Suppressor macrophage (primary cell): ENCODE measurements at regions not wholly inside any gene's neighbourhood (a gene's known extent, or its start where the extent isn't known, plus 50 kb on each side); places are given as distances from the start of the nearest gene placed in this dataset.

Experiments used
- DNase-seq, 4 experiments: peaks; one replicate each; pipeline ENCODE4 v3.0.0-alpha.2; 2020 to 2022

GRCh38 chr11:27968461-27968860 lies 139.5 kb downstream of the KIF18A start:
- no peak for DNase-seq

GRCh38 chr11:27965559-27965958 lies 142.4 kb downstream of the KIF18A start:
- no peak for DNase-seq

- no peak for DNase-seq
These were observed 144.6 kb downstream of the KIF18A start for GRCh38 chr11:27963370-27963769.

GRCh38 chr11:27949951-27950738 lies 157.8 kb downstream of the KIF18A start:
- no peak for DNase-seq

GRCh38 chr11:27945348-27945747 lies 162.6 kb downstream of the KIF18A start:
- no peak for DNase-seq

GRCh38 chr11:27938011-27938410 lies 169.9 kb downstream of the KIF18A start:
- DNase-seq, result no peak

GRCh38 chr11:27934830-27935145 lies 173.2 kb downstream of the KIF18A start:
- DNase-seq, result no peak

- DNase-seq, result no peak
These were observed 173.7 kb downstream of the KIF18A start for GRCh38 chr11:27933992-27934829.

GRCh38 chr11:27931770-27932169 lies 176.2 kb downstream of the KIF18A start:
- no peak for DNase-seq

GRCh38 chr11:27930946-27931345 lies 177.0 kb downstream of the KIF18A start:
- no peak for DNase-seq

GRCh38 chr11:27928809-27929208 lies 179.1 kb downstream of the KIF18A start:
- no peak for DNase-seq

GRCh38 chr11:27926981-27927481 lies 180.9 kb downstream of the KIF18A start:
- DNase-seq, result no peak

GRCh38 chr11:27926486-27926885 lies 181.5 kb downstream of the KIF18A start:
- no peak for DNase-seq

GRCh38 chr11:27921472-27921871 lies 186.5 kb downstream of the KIF18A start:
- DNase-seq, result no peak

GRCh38 chr11:27916541-27917100 lies 191.3 kb downstream of the KIF18A start:
- no peak for DNase-seq

- no peak for DNase-seq
These were observed 193.9 kb downstream of the KIF18A start for GRCh38 chr11:27914080-27914479.

GRCh38 chr11:27913650-27914049 lies 194.3 kb downstream of the KIF18A start:
- DNase-seq, result no peak

GRCh38 chr11:27912916-27913315 lies 195.0 kb downstream of the KIF18A start:
- no peak for DNase-seq

- DNase-seq, result no peak
These were observed 197.6 kb downstream of the KIF18A start for GRCh38 chr11:27910186-27910931.

GRCh38 chr11:27909386-27909785 lies 198.6 kb downstream of the KIF18A start:
- no peak for DNase-seq

- DNase-seq, result no peak
These were observed 199.3 kb downstream of the KIF18A start for GRCh38 chr11:27908621-27909020.

GRCh38 chr11:27907530-27907929 lies 200.4 kb downstream of the KIF18A start:
- no peak for DNase-seq

- DNase-seq, result no peak
These were observed 200.9 kb downstream of the KIF18A start for GRCh38 chr11:27907091-27907490.
